ENCODE measurements at regions not wholly inside any gene's neighbourhood (a gene's known extent, or its start where the extent isn't known, plus 50 kb on each side); places are given as distances from the start of the nearest gene placed in this dataset.

GRCh38 chr9:86876621-86877196 lies 70.6 kb downstream of the GAS1 start:
- no peak for TF ChIP-seq CTCF (IDR thresholded peaks at IDR 0.05; ENCODE audit: low read depth, low read length)
- no peaks in the 10 kb centered on the region for H3K36me3 ChIP-seq
- H3K9me3 ChIP-seq (ENCODE audit: low read depth): no peaks in the 10 kb centered on the region
- H3K27me3 ChIP-seq: no peaks in the 10 kb centered on the region
- no peaks in the 10 kb centered on the region for H3K4me1 ChIP-seq (ENCODE audit: low read depth)
- DNase-seq (ENCODE audit: low read depth in 1 of 2, low spot score in 1 of 2): no peak
- H3K27ac ChIP-seq: no peak overlapping the region
- H3K4me3 ChIP-seq: no peak overlapping the region

GRCh38 chr9:86868616-86869015 lies 78.7 kb downstream of the GAS1 start:
- no peak overlapping the region for H3K4me3 ChIP-seq
- peaks cover 12% of the 10 kb centered on the region for H3K4me1 ChIP-seq (ENCODE audit: low read depth)
- H3K27me3 ChIP-seq: no peaks in the 10 kb centered on the region
- H3K9me3 ChIP-seq (ENCODE audit: low read depth): no peaks in the 10 kb centered on the region
- TF ChIP-seq CTCF (IDR thresholded peaks at IDR 0.05; ENCODE audit: low read depth, low read length): no peak
- H3K27ac ChIP-seq: no peak overlapping the region
- DNase-seq (ENCODE audit: low read depth in 1 of 2, low spot score in 1 of 2): peak in 1 of 2 donors; percentile 47
- no peaks in the 10 kb centered on the region for H3K36me3 ChIP-seq

- H3K27me3 ChIP-seq: no peaks in the 10 kb centered on the region
- peaks cover 12% of the 10 kb centered on the region for H3K4me1 ChIP-seq (ENCODE audit: low read depth)
- DNase-seq (ENCODE audit: low read depth in 1 of 2, low spot score in 1 of 2): peak; percentile 22 to 37
- no peak overlapping the region for H3K4me3 ChIP-seq
- H3K9me3 ChIP-seq (ENCODE audit: low read depth): no peaks in the 10 kb centered on the region
- no peaks in the 10 kb centered on the region for H3K36me3 ChIP-seq
- no peak for TF ChIP-seq CTCF (IDR thresholded peaks at IDR 0.05; ENCODE audit: low read depth, low read length)
- H3K27ac ChIP-seq: no peak overlapping the region
These were observed 79.4 kb downstream of the GAS1 start for GRCh38 chr9:86867804-86868313.

DNA sequence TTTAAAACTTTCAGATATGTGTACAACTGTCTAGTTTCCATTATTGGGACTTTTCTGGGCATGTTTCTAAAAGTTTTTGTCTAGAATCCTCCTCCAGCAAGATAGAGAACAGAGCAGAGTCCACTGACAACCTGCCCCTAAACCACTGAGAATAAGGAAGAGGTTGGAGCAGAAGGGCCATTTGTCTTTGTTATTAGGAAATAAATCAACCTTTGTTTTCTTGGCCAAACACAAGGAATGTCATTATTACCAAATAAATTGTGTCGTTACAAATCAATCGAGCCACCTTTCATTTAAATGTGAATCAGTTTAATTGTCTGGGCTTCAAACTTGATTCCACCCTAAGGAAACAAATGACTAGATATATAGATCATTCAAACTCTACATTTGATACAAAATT lies 81.4 kb downstream of the GAS1 start:
- DNase-seq (ENCODE audit: low read depth in 1 of 2, low spot score in 1 of 2): no peak
- Histone ChIP-seq H3K27ac (no peak overlapping the region), H3K36me3 (no peaks in the 10 kb centered on the region), H3K27me3 (no peaks in the 10 kb centered on the region), H3K4me1 (ENCODE audit: low read depth) (peaks cover 12% of the 10 kb centered on the region), H3K9me3 (ENCODE audit: low read depth) (no peaks in the 10 kb centered on the region), H3K4me3 (no peak overlapping the region)
- no peak for TF ChIP-seq CTCF (IDR thresholded peaks at IDR 0.05; ENCODE audit: low read depth, low read length)

- no peak for DNase-seq (ENCODE audit: low read depth in 1 of 2, low spot score in 1 of 2)
- Histone ChIP-seq H3K27me3 (no peaks in the 10 kb centered on the region), H3K27ac (no peak overlapping the region), H3K9me3 (ENCODE audit: low read depth) (no peaks in the 10 kb centered on the region), H3K4me3 (no peak overlapping the region), H3K4me1 (ENCODE audit: low read depth) (no peaks in the 10 kb centered on the region), H3K36me3 (no peaks in the 10 kb centered on the region)
- no peak for TF ChIP-seq CTCF (IDR thresholded peaks at IDR 0.05; ENCODE audit: low read depth, low read length)
These were observed 87.3 kb downstream of the GAS1 start for GRCh38 chr9:86860006-86860405.
